Activated CD4-positive, alpha-beta T cell treated with anti-CD3 and anti-CD28 coated beads, Interleukin-2, Interleukin-4, amounts not matched to agents 100 ng/mL and 50 ng/mL, durations not matched to agents 16 hours and 8 hours (primary cell): ENCODE measurements at regions not wholly inside any gene's neighbourhood (a gene's known extent, or its start where the extent isn't known, plus 50 kb on each side); places are given as distances from the start of the nearest gene placed in this dataset.
A peak's percentile ranks its signal among the peaks of the same experiment; 100 is the strongest.

Experiments used
- DNase-seq: peaks from one replicate; pipeline ENCODE4 v3.0.0-alpha.2; 2020; ENCODE audit warnings: low spot score

DNA sequence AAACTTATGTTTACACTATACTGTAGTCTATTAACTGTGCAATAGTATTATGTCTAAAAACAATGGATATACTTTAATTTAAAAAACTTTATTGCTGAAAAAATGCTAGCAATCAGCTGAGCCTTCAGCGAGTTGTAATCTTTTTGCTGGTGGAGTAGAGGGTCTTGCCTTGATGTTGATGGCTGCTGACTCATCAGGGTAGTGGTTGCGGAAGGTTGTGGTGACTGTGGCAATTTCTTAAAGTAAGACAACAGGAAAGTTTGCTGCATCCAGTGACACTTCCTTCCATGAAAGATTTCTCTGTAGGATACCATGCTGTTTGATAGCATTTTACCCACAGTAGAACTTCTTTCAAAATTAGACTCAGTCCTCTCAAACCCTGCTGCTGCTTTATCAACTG lies 234.7 kb upstream of the CSF3R start:
- peak; percentile 6 for DNase-seq

DNA sequence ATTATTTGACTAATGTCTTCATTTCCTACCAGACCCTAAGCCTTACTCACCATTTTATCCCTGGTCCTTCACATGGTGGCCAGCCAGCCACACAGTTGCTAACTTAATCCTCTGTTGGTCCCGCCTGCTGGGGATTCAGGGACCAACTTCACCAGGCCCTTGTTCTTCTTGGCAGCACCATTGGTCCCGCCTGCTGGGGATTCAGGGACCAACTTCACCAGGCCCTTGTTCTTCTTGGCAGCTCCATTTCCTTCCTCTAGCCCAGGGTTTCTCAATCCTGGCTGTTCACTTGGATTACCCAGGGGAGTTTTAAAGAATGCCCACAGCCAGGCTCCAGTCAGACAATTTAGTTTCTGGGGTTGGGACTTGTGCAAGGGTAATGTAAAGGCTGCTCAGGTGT lies 233.1 kb upstream of the CSF3R start:
- no peak for DNase-seq

DNA sequence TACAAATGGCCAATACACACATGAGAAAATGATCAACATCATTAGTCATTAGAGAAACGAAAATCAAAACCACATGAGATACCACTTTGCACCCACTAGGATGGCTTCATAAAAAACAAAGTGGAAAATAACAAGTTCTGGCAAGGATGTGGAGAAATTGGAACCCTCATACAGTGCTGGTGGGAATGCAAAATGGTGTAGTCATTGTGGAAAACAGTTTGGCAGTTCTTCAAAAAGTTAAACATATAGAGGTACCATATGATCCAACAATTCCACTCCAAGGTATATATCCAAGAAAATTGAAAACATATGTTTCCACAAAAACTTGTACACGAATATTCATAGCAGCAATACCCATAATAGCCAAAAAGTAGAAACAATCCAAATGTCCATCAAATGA lies 231.6 kb upstream of the CSF3R start:
- no peak for DNase-seq

DNA sequence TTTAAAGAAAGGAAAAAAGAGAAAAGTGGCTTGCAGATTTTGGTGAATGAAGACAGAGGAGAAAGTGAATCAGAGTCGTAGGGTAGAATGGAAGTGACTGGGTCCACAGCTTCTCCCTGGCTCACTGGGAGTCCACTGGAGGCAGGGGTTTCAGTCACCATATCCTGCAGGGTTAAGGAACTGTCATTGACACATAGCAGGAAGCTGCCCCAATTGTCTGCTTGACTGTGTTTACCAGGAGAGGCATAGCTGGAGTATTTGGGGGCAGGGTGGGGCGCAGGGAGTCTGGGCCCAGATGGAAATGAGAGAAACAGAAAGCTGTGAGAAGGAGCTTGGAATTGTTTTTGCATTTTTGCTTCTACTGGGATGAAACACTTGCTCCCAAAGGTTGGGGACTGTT lies 228.8 kb upstream of the CSF3R start:
- DNase-seq, result no peak

DNA sequence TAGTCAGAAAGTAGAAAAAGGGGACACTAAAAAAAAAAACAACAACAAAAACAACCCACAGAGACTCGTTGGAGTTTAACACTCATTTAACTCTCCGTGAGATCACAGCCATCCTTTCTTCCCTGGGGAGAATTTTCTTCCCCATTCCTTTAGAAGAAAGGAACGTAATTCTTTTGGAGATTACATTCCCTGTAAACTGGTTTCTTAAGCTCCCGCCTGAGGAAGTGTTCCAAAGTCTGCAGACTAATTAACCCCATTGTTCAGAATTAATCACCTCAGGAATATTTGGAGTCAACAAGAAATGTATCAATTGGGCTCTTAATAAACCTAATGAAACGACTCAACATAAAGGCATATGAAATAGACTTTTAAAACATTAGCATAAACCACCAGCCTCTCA lies 228.2 kb upstream of the CSF3R start:
- DNase-seq, result no peak

DNA sequence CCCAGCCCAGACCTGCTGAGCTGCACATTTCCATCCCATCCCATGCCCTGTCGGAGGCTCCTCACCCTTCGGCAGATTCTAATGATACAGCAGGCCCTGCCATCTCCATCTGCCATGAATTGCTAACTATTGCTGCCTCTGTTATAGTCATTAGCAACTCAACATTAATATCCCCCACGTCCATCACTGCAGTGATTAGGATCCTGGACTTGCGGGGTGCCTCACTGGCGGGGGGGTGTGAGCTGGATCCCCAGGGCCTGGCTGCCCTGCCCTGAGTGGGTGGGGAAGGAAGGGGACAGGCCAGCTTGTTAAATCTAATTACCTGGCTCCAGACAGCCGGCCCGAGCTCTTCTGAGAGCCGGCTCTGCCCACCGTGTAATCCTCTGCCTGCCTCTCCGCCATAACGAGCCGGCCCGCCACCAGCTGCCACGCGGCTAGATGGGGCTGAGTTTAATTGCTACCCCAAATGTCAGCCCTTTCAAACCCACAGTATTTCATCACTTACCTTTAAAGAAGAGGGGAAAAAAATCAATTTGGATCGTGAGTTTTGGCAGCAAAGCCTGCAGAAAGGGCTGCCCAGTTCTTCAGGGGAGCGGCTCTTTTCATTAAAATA lies 227.3 kb upstream of the CSF3R start:
- DNase-seq, result no peak

DNA sequence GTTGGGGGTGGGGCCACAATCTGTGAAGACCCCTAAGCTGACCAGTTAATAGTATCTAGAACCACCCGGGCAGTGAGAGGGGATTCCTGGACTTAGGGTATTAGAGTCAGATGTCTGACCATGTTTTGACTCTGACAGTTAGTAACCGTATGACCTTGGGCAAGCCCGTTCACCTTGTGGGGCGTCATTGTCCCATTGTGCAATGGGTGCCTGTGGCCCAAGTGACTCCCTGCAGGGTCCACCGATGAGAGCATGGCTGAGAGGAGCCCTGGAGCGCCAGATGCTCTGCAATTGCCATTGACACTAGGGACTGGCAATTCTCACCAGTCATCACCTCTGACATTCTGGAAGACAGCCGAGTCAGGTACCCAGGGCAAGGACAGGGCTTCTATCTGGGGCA lies 225.9 kb upstream of the CSF3R start:
- no peak for DNase-seq

DNA sequence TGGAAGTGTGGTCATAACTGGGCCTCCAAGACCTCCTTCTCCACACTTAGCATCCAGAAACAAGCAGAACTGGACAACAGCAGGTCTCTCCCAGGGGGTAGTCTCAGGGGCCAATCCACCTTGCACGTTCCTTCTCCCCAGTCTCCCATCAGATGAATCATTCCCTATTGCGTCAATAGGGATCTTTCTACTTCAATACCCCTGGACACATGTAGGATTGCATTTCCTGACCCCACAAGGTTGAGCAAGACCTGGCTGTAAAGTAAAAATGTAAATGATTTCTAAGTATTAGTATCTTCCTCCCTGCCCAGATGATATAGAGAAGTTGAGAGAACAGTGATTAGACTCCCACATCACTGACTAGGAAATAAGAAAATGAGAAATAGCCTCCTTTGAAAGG lies 224.5 kb upstream of the CSF3R start:
- DNase-seq, result no peak

DNA sequence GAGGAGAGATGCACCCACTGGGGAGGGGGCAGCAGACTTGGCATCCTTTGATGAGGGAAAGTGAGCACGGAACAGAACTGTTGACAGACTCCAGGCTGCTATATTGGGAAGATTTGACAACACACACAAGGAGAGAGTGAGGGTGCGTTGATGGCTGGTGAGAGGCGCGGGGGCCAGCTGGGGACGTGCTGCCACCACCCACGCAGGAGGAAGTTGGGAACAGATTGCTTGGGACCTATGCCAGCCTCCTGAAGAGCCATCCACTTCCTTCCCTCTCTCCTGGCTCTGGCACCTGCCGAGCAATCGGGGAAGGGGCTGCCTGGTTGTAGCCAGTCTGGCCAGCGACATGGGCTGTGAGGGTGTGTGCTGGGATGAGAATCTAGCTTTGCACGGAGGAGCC lies 223.7 kb upstream of the CSF3R start:
- no peak for DNase-seq

DNA sequence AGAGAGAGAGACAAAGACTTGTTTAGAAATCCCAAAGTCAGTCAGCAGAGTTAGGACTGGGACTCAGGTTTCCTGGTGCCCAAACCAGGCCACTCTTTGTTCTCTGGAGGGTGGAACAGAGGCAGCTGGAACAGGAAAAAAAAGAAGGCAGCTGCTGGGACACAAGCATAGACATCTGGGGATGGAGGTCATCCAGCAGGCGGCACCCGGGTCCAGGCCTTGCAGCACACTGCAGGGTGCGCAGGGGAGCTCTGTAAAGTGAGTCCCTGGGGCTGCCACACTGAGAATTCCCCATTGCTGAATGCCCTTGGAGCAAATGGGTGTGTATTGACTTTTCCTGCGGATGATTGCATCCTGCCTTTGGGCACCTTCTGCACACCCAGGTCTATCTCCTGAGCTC lies 222.9 kb upstream of the CSF3R start:
- no peak for DNase-seq

DNA sequence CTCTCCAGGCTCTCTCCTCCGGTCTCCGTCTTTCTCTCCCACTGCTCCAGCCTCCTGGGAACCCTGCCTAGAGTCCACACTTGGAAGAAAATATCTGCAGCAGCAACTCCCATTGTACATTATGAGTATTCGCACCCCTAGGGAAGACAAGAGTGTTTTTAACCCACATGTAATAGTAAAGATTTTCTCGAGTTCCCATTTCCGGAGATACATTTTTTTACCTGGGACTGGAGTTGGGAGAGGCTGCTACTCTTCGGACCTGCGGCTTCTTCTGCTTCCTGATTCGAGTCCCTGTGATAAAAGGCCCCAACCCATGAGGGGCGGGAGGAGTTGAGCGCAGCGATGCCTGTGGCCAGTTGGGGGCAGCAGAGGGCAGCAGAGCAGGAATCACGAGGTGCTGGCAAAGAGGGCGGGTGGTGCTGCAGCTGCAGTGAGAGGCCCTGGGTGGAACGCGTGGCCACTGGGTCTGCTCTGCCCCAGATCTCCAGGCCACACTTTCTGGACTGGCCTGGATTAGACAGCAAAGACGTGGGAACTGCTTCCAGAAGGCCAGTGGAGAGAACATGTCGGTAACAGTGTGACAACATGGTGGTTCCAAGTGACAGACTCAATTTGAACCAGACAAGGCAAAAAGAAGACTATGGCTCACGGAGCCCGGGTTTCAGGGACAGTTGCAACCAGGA lies 221.0 kb upstream of the CSF3R start:
- peak; percentile 76 for DNase-seq

DNA sequence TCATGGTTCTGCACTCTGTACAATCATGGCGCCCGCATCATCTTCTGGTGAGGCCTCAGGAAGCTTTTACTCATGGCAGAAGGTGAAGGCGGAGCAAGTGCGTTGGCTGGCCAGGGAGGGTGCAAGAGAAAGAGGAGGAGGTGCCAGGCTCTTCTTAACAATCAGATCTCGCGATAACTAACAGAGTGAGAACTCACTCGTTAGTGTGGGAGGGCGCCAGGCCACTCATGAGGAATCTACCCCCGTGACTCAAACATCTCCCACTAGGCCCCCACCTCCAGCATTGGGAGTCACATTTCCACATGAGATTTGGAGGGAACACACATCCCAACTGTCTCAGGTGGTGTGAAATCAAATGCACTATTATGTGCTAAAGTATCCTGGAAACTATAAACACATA lies 220.2 kb upstream of the CSF3R start:
- no peak for DNase-seq

DNA sequence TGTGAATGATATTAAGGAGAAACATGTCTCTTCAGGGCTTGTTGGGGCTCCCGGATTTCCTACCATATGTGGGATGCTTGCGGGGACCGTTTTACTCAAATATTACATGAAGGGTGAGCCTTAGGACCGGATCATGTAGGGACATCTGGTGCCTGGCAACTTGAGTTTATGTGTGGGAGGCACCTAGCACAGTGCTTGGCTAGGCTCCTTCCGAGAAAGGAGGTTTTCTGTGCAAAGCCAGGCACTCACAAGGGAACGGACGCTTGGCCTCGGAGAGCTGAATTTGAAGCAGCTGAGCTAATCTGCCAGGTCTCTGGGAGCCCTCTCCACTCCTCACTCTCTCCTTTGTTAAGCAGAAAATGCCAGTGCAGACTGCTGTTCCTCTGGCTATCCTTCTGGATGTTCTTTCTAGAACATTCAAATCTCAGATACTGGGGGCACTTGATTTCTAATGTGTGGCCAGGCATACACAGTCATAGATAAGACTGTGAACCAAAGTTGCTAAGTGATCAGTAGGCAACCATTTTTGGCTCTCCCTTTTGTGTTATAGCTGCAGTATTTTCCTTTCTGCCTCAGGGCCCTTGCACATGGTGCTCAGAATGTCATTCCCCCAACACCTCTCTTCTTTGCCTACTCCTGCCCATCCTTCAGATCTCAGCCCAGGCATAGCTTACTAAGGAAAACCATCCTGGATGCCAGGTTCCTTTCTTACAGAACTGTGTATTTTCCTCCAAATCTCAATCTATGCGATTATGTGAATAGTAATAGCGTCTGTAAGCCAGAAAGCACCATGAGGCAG lies 216.6 kb upstream of the CSF3R start:
- DNase-seq, result no peak

DNA sequence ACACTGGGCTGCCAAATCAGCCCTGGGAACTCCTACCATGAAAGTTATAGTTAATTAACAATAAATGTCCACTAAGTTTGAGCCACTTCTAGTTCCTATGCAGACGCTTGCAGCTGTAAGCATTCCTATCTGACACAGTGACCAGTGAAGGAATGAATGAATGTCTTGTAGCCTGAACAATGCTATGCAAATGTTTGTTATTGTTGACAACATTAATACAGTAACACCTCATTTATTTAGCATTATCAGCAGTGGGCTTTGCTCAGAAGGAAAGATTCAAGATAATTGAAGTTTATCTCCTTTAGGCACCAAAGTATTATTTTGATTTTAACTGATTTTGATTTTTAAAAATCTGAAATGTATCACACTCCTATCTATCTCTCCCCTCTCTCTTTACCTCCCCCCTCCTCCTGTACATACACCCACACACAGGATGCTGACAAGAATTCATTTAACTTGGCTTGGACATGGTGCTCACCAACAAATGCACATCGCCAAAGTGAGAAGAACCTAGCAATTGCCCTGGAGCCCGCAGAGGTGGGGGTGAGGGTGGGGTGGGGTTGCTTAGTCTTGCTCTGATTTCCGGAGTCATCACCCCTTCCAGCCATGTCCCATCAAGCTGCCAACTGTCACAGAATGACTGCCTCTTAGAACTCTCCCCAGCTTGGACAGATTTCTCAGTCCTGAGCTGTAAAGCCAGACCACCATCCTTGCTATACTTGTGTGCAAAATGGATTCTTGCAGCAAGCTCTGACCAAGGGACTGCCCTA lies 215.3 kb upstream of the CSF3R start:
- DNase-seq, result no peak

DNA sequence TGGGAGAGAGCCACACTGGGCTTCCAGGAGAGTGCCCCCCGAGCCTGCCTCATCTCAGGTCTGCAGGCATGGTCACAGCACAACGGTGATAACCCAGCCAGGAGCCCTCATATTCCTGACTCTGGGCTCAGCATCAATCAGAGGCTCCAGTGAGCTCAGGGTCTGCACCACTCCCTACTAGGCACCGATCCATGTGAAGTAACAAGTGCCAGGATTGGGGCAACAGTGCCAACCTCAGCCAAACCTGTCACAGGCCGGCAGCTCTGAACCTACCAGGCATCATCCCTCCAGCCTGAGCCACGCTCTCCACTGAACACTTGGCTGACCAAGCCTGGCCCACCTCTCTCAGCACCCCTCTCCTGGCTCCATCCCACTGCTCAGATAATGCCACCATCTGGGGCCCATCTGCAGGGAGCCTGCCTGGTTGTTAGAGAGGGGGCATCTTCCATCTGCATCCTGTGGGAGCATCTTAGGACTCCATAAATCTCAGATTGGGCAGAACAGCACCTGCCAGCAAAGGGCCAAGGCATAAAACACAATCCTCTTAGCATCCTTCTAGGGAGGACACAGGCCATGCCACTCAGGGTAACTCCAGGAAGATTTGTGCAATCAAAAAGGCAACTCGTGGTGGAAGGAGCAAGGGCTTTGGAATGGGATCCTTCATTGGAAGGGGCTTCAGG lies 213.7 kb upstream of the CSF3R start:
- DNase-seq, result no peak

DNA sequence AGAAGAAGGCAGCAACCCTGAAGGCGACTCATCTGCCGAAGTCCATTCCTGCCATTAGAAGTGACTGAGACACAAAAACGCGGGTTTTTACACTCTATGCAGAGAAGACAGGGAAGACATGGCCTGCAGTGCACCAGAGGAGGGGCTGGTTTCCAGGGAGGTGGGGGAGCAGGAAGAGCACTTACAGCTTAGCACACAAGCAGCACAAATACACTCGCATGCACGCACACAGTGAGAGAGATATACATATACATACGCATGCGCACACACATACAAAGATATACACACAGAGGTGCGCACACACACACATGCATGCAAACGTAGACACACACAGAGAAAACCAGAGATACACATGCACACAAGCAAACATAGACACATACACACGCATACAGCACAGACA lies 210.9 kb upstream of the CSF3R start:
- no peak for DNase-seq

DNA sequence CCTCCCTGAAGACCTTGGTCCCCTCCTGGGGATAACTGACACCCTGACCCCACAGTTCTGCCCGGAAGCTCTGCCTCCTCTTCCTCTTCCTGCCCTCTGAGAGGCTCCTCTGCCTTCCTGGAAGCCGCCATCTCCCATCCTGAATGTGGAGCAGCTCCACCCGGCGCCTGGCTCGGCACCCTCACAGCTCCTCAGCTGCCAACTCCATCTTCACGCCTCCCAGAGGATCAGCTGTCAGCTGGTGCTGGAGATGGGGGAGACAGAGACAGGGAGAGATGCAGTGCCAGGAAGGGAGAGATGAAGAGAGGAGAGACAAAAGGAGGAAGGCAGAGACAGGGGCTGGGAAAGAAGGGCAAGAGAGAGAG lies 210.4 kb upstream of the CSF3R start:
- no peak for DNase-seq

DNA sequence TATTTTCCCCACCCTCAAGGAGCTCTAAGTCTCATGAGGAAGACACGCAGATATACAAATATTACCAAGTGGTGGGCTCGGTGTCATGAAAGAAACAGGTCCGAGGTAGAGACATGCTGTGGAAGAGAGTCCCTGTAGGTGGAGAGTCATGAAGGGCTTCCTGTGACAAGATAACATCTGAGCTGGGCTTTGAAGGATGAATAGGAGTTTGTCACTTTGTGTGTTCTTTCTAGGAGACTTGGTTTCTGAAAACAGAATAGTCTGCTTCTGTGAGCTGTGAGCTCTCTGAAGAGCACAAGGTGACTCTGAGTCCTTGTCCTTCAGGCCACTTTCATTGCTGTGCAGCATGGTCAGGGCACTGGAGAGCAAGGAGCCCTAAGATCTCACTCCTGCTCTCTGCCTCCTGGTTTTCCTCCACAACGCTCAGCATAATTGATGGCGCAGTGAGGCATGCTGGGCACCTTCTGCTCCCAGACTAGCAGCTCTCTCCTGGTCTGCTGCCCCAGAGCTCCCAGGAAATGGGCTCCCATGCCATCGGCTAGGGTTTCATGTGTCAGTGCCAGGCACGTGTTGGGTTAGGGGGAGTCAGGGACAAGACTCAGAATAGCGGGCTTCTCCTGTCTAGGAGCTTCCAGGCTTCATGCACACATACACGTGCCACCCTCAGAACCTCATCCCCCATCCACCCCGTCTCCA lies 209.9 kb upstream of the CSF3R start:
- no peak for DNase-seq

DNA sequence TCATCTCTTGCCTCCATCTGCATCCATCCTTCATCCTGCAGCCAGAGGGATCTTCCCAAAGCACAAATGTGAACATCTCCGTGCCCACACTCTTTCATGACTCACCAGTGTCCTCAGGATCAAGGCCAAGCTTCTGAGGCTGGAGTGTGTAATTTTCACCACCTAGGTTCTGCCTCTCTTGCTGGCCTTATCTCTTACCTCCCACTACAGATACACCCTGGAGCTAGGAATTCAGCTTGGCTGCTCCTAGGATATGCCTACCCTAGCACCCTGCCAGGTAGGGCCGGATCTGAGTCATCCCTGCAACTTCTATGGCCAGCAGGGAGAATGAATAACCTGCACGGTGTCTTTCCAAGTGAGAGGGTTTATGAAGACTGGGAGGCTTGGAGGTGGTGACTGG lies 208.7 kb upstream of the CSF3R start:
- DNase-seq, result no peak

DNA sequence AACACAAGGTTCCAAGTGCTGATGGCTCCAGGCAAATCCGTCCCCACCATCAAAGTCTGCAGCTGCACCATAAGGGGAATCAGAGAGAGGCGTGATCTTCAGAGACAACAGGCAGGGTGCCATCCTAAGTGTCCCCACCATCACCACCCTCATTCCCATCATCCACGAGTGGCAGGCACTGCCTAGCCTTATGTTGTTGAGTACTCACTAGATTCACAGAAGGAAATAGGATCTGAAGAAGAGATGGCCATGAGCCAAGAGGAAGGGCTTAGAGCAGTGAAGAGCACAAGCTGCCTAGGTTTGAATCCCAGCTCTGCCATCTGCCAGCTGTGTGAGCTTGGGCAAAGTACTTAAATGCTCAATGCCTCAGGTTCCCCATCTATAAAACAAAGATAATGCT lies 207.3 kb upstream of the CSF3R start:
- no peak for DNase-seq

DNA sequence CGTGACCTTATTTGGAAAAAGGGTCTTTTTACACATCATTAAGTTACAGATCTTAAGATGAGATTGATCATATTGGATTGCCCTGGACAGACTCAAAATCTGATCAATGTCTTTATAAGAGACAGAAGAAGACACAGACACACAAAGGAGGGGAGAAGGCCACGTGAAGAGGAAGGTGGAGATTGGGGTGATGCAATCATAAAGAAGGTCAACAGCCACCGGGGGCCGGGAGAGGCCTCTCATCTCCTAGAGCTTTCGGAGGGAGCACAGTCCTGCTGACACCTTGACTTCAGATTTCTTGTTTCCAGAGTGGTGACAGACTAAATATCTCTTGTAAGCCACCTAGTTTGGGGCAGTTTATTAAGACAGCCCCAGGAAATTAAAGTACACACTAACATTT lies 204.6 kb upstream of the CSF3R start:
- no peak for DNase-seq
